IMR-90 (cell line): ENCODE measurements at regions not wholly inside any gene's neighbourhood (a gene's known extent, or its start where the extent isn't known, plus 50 kb on each side); places are given as distances from the start of the nearest gene placed in this dataset.

Source experiments
- ATAC-seq: fragments of 200-7000 bp; cut with Tn5 transposase; 2 replicates; pipeline ENCODE4 v1.9.1; 2020; ENCODE audit warnings: low read depth, mild to moderate bottlenecking, moderate library complexity
- BruUV-seq: library from RNA; stranded (reverse); fragments of 400-500 nt; replicated peaks from 2 replicates; lab custom pipeline; 2021; lab: Mats Ljungman, UMichigan
- CTCF ChIA-PET: fragments of 300-600 bp; formaldehyde crosslinking; extraction: SDS; loops from one replicate; lab custom pipeline; 2021; ENCODE audit warnings: antibody characterized with exemption; lab: Yijun Ruan, JAX
- POLR2A ChIA-PET: fragments of 300-600 bp; sonication (Branson Sonifier 250); formaldehyde crosslinking; loops from one replicate; lab custom pipeline; 2022; ENCODE audit warnings: antibody characterized with exemption; ENCODE audit not compliant: unreplicated experiment; lab: Charles Lee
- DNase-seq: peaks from one replicate; pipeline ENCODE4 v3.0.0; 2013
- H2AFZ ChIP-seq: replicated peaks from 2 replicates; pipeline ENCODE3; 2013; ENCODE audit warnings: low read length, mild to moderate bottlenecking; ENCODE audit not compliant: poor library complexity
- H2AK5ac ChIP-seq: 2 replicates; pipeline ENCODE4 v1.6.1; 2013; ENCODE audit warnings: low read depth, low read length, inconsistent platforms
- H2AK9ac ChIP-seq: replicated peaks from 2 replicates; pipeline ENCODE3; 2013; ENCODE audit warnings: mild to moderate bottlenecking, low read depth, low read length, moderate library complexity; ENCODE audit not compliant: poor library complexity
- H2BK120ac ChIP-seq: 2 replicates; pipeline ENCODE4 v1.6.1; 2013; ENCODE audit warnings: low read depth, low read length, inconsistent platforms
- H2BK15ac ChIP-seq: 3 replicates; pipeline ENCODE4 v1.6.1; 2013; ENCODE audit warnings: low read depth, low read length, inconsistent platforms
- H2BK20ac ChIP-seq: 2 replicates; pipeline ENCODE4 v1.6.1; 2013; ENCODE audit warnings: low read depth, mild to moderate bottlenecking, inconsistent platforms, low read length, moderate library complexity
- H2BK5ac ChIP-seq: 2 replicates; pipeline ENCODE4 v1.6.1; 2013; ENCODE audit warnings: mild to moderate bottlenecking, low read depth, low read length, inconsistent platforms; ENCODE audit not compliant: poor library complexity, severe bottlenecking
- H3K14ac ChIP-seq: replicated peaks from 2 replicates; pipeline ENCODE4 v1.6.1; 2013; ENCODE audit warnings: low read depth, low read length, inconsistent platforms
- H3K18ac ChIP-seq: 2 replicates; pipeline ENCODE4 v1.6.1; 2013; ENCODE audit warnings: low read depth, low read length, control low read depth
- H3K23ac ChIP-seq: 2 replicates; pipeline ENCODE4 v1.6.1; 2013; ENCODE audit warnings: low read depth, low read length, inconsistent platforms
- H3K27ac ChIP-seq: 2 replicates; pipeline ENCODE4 v1.5.1; 2013; ENCODE audit warnings: mild to moderate bottlenecking, control low read depth, low read length; ENCODE audit not compliant: insufficient read depth
- H3K27me3 ChIP-seq: 2 replicates; pipeline ENCODE4 v1.6.1; 2013; ENCODE audit warnings: low read length; ENCODE audit not compliant: control insufficient read depth, insufficient read depth
- H3K36me3 ChIP-seq: 2 replicates; pipeline ENCODE4 v1.6.1; 2013; ENCODE audit warnings: low read length, mixed read lengths; ENCODE audit not compliant: control insufficient read depth, insufficient read depth
- H3K4ac ChIP-seq: 2 replicates; pipeline ENCODE4 v1.6.1; 2013; ENCODE audit warnings: low read depth, low read length, inconsistent platforms
- H3K4me1 ChIP-seq: 2 replicates; pipeline ENCODE4 v1.6.1; 2013; ENCODE audit warnings: low read length, mixed read lengths; ENCODE audit not compliant: control insufficient read depth, insufficient read depth
- H3K4me2 ChIP-seq: 2 replicates; pipeline ENCODE4 v1.6.1; 2013; ENCODE audit warnings: low read depth, mild to moderate bottlenecking, control low read depth, low read length, moderate library complexity
- H3K4me3 ChIP-seq: 2 replicates; pipeline ENCODE4 v1.5.1; 2013; ENCODE audit warnings: low read depth, mild to moderate bottlenecking, control low read depth, low read length, moderate library complexity; ENCODE audit not compliant: insufficient read depth
- H3K56ac ChIP-seq: 2 replicates; pipeline ENCODE4 v1.6.1; 2013; ENCODE audit warnings: low read length, inconsistent platforms; ENCODE audit not compliant: insufficient read depth; ENCODE audit errors: extremely low read depth
- H3K79me1 ChIP-seq, 2 experiments: 2 replicates each; pipeline ENCODE4 v1.6.1; 2013; ENCODE audit warnings: low read length in 2 of 2, inconsistent platforms in 1 of 2, low read depth in 1 of 2
- H3K9ac ChIP-seq: 2 replicates; pipeline ENCODE4 v1.6.1; 2013; ENCODE audit warnings: low read depth, low read length, control low read depth
- H3K9me1 ChIP-seq: 2 replicates; pipeline ENCODE4 v1.6.1; 2013; ENCODE audit warnings: low read length, inconsistent platforms; ENCODE audit not compliant: insufficient read depth
- H3K9me3 ChIP-seq: 2 replicates; pipeline ENCODE4 v1.6.1; 2013; ENCODE audit warnings: low read length; ENCODE audit not compliant: control insufficient read depth, insufficient read depth
- H4K20me1 ChIP-seq: 2 replicates; pipeline ENCODE4 v1.6.1; 2013; ENCODE audit warnings: low read length, inconsistent platforms; ENCODE audit not compliant: insufficient read depth
- H4K5ac ChIP-seq: 2 replicates; pipeline ENCODE4 v1.6.1; 2013; ENCODE audit warnings: mild to moderate bottlenecking, low read depth, low read length, control low read depth
- H4K8ac ChIP-seq, 2 experiments: 2 replicates each; pipeline ENCODE4 v1.6.1; 2013; ENCODE audit warnings: low read depth in 2 of 2, low read length in 2 of 2, control low read depth in 1 of 2, inconsistent platforms in 1 of 2
- H4K91ac ChIP-seq: 2 replicates; pipeline ENCODE4 v1.6.1; 2013; ENCODE audit warnings: low read depth, low read length, inconsistent platforms; ENCODE audit not compliant: insufficient read depth
- BHLHE40 ChIP-seq: fragments of 150-350 bp; IDR thresholded peaks from 2 replicates; pipeline ENCODE4 v1.6.1; 2016; ENCODE audit warnings: mild to moderate bottlenecking, low read depth, low read length
- CEBPB ChIP-seq: IDR thresholded peaks from 2 replicates; pipeline ENCODE4 v1.6.1; 2012; ENCODE audit warnings: low read depth, low read length, improper control_type of control experiment
- CHD1 ChIP-seq: IDR thresholded peaks from 2 replicates; pipeline ENCODE4 v1.6.1; 2012; ENCODE audit warnings: low read depth, low read length, improper control_type of control experiment
- FOS ChIP-seq: fragments of 150-350 bp; IDR thresholded peaks from 2 replicates; pipeline ENCODE4 v1.6.1; 2016; ENCODE audit warnings: low read depth, low read length
- MAFK ChIP-seq: IDR thresholded peaks from 2 replicates; pipeline ENCODE4 v1.6.1; 2012; ENCODE audit warnings: low read depth, low read length, improper control_type of control experiment
- MAZ ChIP-seq: IDR thresholded peaks from 2 replicates; pipeline ENCODE4 v1.6.1; 2012; ENCODE audit warnings: low read depth, mild to moderate bottlenecking, low read length, improper control_type of control experiment, moderate library complexity, borderline replicate concordance
- MXI1 ChIP-seq: IDR thresholded peaks from 2 replicates; pipeline ENCODE4 v1.6.1; 2012; ENCODE audit warnings: low read depth, mild to moderate bottlenecking, low read length, moderate library complexity, borderline replicate concordance
- NFE2L2 ChIP-seq: fragments of 150-350 bp; IDR thresholded peaks from 2 replicates; pipeline ENCODE4 v1.6.1; 2016; ENCODE audit warnings: low read depth, mild to moderate bottlenecking, low read length
- POLR2A ChIP-seq: IDR thresholded peaks from 2 replicates; pipeline ENCODE4 v1.6.1; 2012; ENCODE audit warnings: mild to moderate bottlenecking, low read depth, low read length
- RAD21 ChIP-seq: IDR thresholded peaks from 2 replicates; pipeline ENCODE4 v1.6.1; 2012; ENCODE audit warnings: low read length, improper control_type of control experiment
- RCOR1 ChIP-seq: IDR thresholded peaks from 2 replicates; pipeline ENCODE4 v1.6.1; 2012; ENCODE audit warnings: mild to moderate bottlenecking, low read length, improper control_type of control experiment; ENCODE audit not compliant: insufficient replicate concordance
- RFX5 ChIP-seq: IDR thresholded peaks from 2 replicates; pipeline ENCODE4 v1.8.0; 2012; ENCODE audit warnings: low read depth, mild to moderate bottlenecking, low read length, moderate library complexity
- SMC3 ChIP-seq: fragments of 150-350 bp; IDR thresholded peaks from 2 replicates; pipeline ENCODE4 v1.6.1; 2016; ENCODE audit warnings: low read depth, mild to moderate bottlenecking, antibody characterized with exemption, low read length, moderate library complexity
- WGBS, 2 experiments: methylation state at CpG; one replicate each; pipeline versions ENCODE4 v1.1.5 to v1.1.7; 2013; ENCODE audit warnings: missing lambda C conversion rate in 2 of 2; ENCODE audit not compliant: insufficient read length in 1 of 2; ENCODE audit errors: extremely low coverage in 2 of 2; 5-methylcytosine and 5-hydroxymethylcytosine counted together
- dilution Hi-C: fragments of 300-500 bp; cut with HindIII; formaldehyde crosslinking; loops from one replicate; pipeline ENCODE4 v1.14.3; 2018; ENCODE audit warnings: low sequenced_read_pairs; ENCODE audit not compliant: unreplicated experiment
- in situ Hi-C: fragments of 300-500 bp; cut with MboI; formaldehyde crosslinking; loops from 3 replicates; pipeline ENCODE4 v1.14.3; 2019; ENCODE audit warnings: low sequenced_read_pairs, inconsistent platforms, mixed read lengths
- intact Hi-C: fragments of 100-400 bp; cut with micrococcal nuclease; formaldehyde crosslinking; loops from 2 replicates; pipeline ENCODE4 v1.10.0; 2022
- TF ChIP-seq, protein P1 (sequence below): fragments of 150-350 bp; IDR thresholded peaks from 2 replicates; pipeline ENCODE4 v1.6.1; 2016; ENCODE audit warnings: low read depth, mild to moderate bottlenecking, low read length, moderate library complexity, borderline replicate concordance
- TF ChIP-seq, protein P2 (sequence below): fragments of 150-350 bp; IDR thresholded peaks from 2 replicates; pipeline ENCODE4 v1.6.1; 2017; ENCODE audit warnings: mild to moderate bottlenecking, antibody characterized with exemption, low read length, low read depth
- TF ChIP-seq, protein P3 (sequence below): conservative IDR thresholded peaks from 2 replicates; pipeline ENCODE4 v1.5.1; 2012; ENCODE audit warnings: mild to moderate bottlenecking, low read depth, low read length, improper control_type of control experiment

DNA sequence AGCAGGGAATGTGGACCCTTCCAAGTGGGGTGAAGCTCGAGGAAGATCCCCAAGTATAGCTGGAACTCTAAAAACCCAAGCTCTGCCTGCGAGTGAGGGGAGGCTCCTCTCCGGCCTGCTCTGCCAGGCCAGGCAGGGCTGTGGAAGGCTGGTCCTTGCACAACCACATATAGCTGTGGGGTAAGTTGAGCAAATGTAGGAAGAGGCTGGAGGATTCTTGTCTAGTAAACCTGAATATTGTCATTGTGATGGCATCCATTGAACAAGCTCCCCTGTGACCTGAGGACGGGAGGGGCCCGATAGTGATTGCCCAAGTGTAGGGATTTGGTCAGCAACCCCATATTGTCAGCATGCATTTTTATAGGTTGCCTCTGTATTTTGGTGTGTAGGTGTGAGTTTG is 103.0 kb downstream of the ACKR3 start:
- H3K23ac ChIP-seq, result no peak overlapping the region
- H4K8ac ChIP-seq, result no peak overlapping the region
- H3K18ac ChIP-seq, result no peak overlapping the region
- H2BK15ac ChIP-seq, result no peak overlapping the region
- no peak overlapping the region for H2BK20ac ChIP-seq
- H3K4ac ChIP-seq, result no peak overlapping the region
- dilution Hi-C loops (no loop called here), intact Hi-C loops (no loop called here), in situ Hi-C loops (no loop called here)
- H3K56ac ChIP-seq, result no peak overlapping the region
- no peaks in the 10 kb centered on the region for H3K36me3 ChIP-seq
- H2AK9ac ChIP-seq, result no peak overlapping the region
- no peak overlapping the region for H2AFZ ChIP-seq
- ChIA-PET POLR2A (no interaction called here), CTCF (no interaction called here)
- ATAC-seq (no peak), DNase-seq (no peak)
- H3K79me1 ChIP-seq, result no peaks in the 10 kb centered on the region
- no peak overlapping the region for H2AK5ac ChIP-seq
- no peak overlapping the region for H2BK5ac ChIP-seq
- no peak overlapping the region for H4K5ac ChIP-seq
- peaks cover 9% of the 10 kb centered on the region; the same call in 1 of the 2 replicates for H3K9me3 ChIP-seq
- H3K4me1 ChIP-seq, result no peaks in the 10 kb centered on the region; the same call in none of the 2 replicates
- H4K20me1 ChIP-seq, result no peaks in the 10 kb centered on the region
- no TSS peak for BruUV-seq
- no CpG with 5 or more reads among the region's 5 CpGs for WGBS, 2 experiments
- peaks cover 12% of the 10 kb centered on the region for H3K27me3 ChIP-seq
- no peak overlapping the region for H2BK120ac ChIP-seq
- H3K4me2 ChIP-seq, result no peak overlapping the region
- H3K9ac ChIP-seq, result no peak overlapping the region
- H4K91ac ChIP-seq, result no peak overlapping the region
- no peak for TF ChIP-seq MAFK
- TF ChIP-seq SMC3, result no peak
- TF ChIP-seq, protein P1, sequence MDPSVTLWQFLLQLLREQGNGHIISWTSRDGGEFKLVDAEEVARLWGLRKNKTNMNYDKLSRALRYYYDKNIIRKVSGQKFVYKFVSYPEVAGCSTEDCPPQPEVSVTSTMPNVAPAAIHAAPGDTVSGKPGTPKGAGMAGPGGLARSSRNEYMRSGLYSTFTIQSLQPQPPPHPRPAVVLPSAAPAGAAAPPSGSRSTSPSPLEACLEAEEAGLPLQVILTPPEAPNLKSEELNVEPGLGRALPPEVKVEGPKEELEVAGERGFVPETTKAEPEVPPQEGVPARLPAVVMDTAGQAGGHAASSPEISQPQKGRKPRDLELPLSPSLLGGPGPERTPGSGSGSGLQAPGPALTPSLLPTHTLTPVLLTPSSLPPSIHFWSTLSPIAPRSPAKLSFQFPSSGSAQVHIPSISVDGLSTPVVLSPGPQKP, result no peak
- TF ChIP-seq, protein P2, sequence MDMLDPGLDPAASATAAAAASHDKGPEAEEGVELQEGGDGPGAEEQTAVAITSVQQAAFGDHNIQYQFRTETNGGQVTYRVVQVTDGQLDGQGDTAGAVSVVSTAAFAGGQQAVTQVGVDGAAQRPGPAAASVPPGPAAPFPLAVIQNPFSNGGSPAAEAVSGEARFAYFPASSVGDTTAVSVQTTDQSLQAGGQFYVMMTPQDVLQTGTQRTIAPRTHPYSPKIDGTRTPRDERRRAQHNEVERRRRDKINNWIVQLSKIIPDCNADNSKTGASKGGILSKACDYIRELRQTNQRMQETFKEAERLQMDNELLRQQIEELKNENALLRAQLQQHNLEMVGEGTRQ, result no peak
- no peak for TF ChIP-seq MXI1
- TF ChIP-seq, protein P3, sequence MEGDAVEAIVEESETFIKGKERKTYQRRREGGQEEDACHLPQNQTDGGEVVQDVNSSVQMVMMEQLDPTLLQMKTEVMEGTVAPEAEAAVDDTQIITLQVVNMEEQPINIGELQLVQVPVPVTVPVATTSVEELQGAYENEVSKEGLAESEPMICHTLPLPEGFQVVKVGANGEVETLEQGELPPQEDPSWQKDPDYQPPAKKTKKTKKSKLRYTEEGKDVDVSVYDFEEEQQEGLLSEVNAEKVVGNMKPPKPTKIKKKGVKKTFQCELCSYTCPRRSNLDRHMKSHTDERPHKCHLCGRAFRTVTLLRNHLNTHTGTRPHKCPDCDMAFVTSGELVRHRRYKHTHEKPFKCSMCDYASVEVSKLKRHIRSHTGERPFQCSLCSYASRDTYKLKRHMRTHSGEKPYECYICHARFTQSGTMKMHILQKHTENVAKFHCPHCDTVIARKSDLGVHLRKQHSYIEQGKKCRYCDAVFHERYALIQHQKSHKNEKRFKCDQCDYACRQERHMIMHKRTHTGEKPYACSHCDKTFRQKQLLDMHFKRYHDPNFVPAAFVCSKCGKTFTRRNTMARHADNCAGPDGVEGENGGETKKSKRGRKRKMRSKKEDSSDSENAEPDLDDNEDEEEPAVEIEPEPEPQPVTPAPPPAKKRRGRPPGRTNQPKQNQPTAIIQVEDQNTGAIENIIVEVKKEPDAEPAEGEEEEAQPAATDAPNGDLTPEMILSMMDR, result no peak
- TF ChIP-seq CHD1, result no peak
- no peak for TF ChIP-seq MAZ
- TF ChIP-seq CEBPB, result no peak
- no peak for TF ChIP-seq POLR2A
- TF ChIP-seq RFX5, result no peak
- TF ChIP-seq FOS, result no peak
- TF ChIP-seq RAD21, result no peak
- TF ChIP-seq NFE2L2, result no peak
- no peak for TF ChIP-seq RCOR1
- no peak for TF ChIP-seq BHLHE40
- no peak overlapping the region for H3K4me3 ChIP-seq
- no peaks in the 10 kb centered on the region for H3K9me1 ChIP-seq
- H3K27ac ChIP-seq, result no peak overlapping the region
- H3K14ac ChIP-seq, result no peak overlapping the region
